Naive thymus-derived CD4-positive, alpha-beta T cell (primary cell): ENCODE measurements at regions not wholly inside any gene's neighbourhood (a gene's known extent, or its start where the extent isn't known, plus 50 kb on each side); places are given as distances from the start of the nearest gene placed in this dataset.

ENCODE experiments used
- ATAC-seq: fragments of 150-1000 bp; cut with Tn5 transposase; 2 replicates; pipeline ENCODE4 v1.10.0; 2021; ENCODE audit warnings: mild to moderate bottlenecking, moderate library complexity
- CTCF ChIA-PET: fragments of 350-600 bp; sonication (Branson Sonifier 250); formaldehyde crosslinking; loops from one replicate; lab custom pipeline; 2021; ENCODE audit warnings: antibody characterized with exemption; lab: Charles Lee
- POLR2A ChIA-PET: fragments of 350-600 bp; sonication (Branson Sonifier 250); formaldehyde crosslinking; loops from one replicate; lab custom pipeline; 2021; ENCODE audit warnings: antibody characterized with exemption, inconsistent platforms; lab: Charles Lee
- DNase-seq, 9 donors: peaks; one replicate each; pipeline versions ENCODE4 v3.0.0 to v3.0.0-alpha.2; 2020 to 2022; ENCODE audit warnings: mixed read lengths in 1 of 9
- H3K27ac ChIP-seq: one replicate; pipeline ENCODE4 v1.7.0; 2013; ENCODE audit warnings: mild to moderate bottlenecking, low read depth, low read length, moderate library complexity
- H3K27me3 ChIP-seq, 2 donors: one replicate each; pipeline ENCODE4 v1.7.0; 2013; ENCODE audit warnings: low read length in 2 of 2, mild to moderate bottlenecking in 2 of 2, moderate library complexity in 2 of 2; ENCODE audit not compliant: control insufficient read depth in 2 of 2, insufficient read depth in 2 of 2
- H3K36me3 ChIP-seq, 3 experiments: 1 replicate in 2 of 3; 2 replicates in 1 of 3; pipeline ENCODE4 v1.7.0; 2013; ENCODE audit warnings: low read length in 3 of 3, mild to moderate bottlenecking in 3 of 3, moderate library complexity in 1 of 3; ENCODE audit not compliant: insufficient read depth in 3 of 3, control insufficient read depth in 2 of 3
- H3K4me1 ChIP-seq, 2 donors: one replicate each; pipeline ENCODE4 v1.7.0; 2013; ENCODE audit warnings: low read length in 2 of 2, mild to moderate bottlenecking in 2 of 2, moderate library complexity in 1 of 2; ENCODE audit not compliant: control insufficient read depth in 2 of 2, insufficient read depth in 2 of 2
- H3K4me3 ChIP-seq: 2 replicates; pipeline ENCODE4 v1.7.0; 2013; ENCODE audit warnings: mild to moderate bottlenecking, low read length
- H3K9me3 ChIP-seq, 3 experiments: 1 replicate in 2 of 3; 2 replicates in 1 of 3; pipeline ENCODE4 v1.7.0; 2013; ENCODE audit warnings: low read length in 3 of 3; ENCODE audit not compliant: control insufficient read depth in 2 of 3
- H3K27ac Mint-ChIP-seq, 9 donors: one replicate each; pipeline ENCODE4 v1.8.0; 2020 to 2022; ENCODE audit warnings: mixed read lengths in 9 of 9, mild to moderate bottlenecking in 8 of 9, moderate library complexity in 5 of 9, inconsistent platforms in 2 of 9
- H3K27me3 Mint-ChIP-seq, 5 donors: one replicate each; pipeline ENCODE4 v1.8.0; 2021 to 2022; ENCODE audit warnings: mixed read lengths in 5 of 5, mild to moderate bottlenecking in 1 of 5
- H3K36me3 Mint-ChIP-seq, 5 donors: one replicate each; pipeline ENCODE4 v1.8.0; 2020 to 2022; ENCODE audit warnings: mixed read lengths in 5 of 5, mild to moderate bottlenecking in 3 of 5, inconsistent platforms in 1 of 5
- H3K4me1 Mint-ChIP-seq, 7 donors: one replicate each; pipeline ENCODE4 v1.8.0; 2020 to 2022; ENCODE audit warnings: mixed read lengths in 7 of 7, mild to moderate bottlenecking in 3 of 7, inconsistent platforms in 1 of 7
- H3K4me3 Mint-ChIP-seq, 10 donors: one replicate each; pipeline ENCODE4 v1.8.0; 2020 to 2022; ENCODE audit warnings: mild to moderate bottlenecking in 10 of 10, mixed read lengths in 10 of 10, moderate library complexity in 6 of 10, inconsistent platforms in 2 of 10
- H3K9me3 Mint-ChIP-seq, 11 donors: one replicate each; pipeline ENCODE4 v1.8.0; 2020 to 2022; ENCODE audit warnings: mixed read lengths in 11 of 11, mild to moderate bottlenecking in 4 of 11, inconsistent platforms in 1 of 11, moderate library complexity in 1 of 11
- intact Hi-C, 2 donors: fragments of 100-400 bp; cut with micrococcal nuclease; formaldehyde crosslinking; loops; one replicate each; pipeline ENCODE4 v1.15.1; 2023

DNA sequence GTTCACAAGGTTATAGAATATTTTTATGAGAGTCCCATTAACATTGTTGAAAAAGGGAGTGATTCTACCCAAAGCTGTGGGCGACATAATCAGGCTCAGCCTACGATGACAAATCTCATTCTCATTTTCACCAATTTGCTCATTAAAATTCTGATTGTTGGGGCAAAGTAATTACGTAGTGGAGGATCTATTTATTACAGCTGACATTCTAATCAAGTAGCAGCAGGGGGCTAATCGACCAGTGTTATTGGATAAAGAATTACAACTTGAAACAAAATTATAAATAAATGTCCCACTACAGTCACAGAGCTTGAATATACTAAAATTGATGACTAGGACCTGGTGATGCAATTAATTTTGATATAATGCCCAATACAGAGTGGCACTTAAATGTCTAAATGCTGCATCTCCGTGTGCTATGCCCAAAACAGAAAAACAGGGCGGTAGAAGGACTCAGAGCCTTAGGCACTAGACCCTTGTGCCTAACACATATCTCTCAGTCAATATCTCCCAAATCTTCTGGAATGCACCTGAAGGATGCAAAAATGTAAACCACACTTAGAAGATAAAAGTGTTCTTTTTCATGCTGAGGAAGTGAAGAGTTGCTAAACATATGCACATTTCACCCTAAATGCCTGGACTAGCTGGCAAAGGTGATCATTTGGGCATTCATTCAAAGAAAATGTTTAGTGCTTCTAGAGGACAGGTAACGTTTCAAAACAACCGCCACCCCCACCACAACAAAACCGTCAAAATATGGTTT is 88.3 kb downstream of the CD24 start:
- H3K9me3 ChIP-seq: no peaks in the 10 kb centered on the region
- CTCF ChIA-PET: no interaction called here
- peaks cover 9 to 22% (median 18%) of the 10 kb centered on the region in 5 donors for H3K27me3 Mint-ChIP-seq
- H3K36me3 ChIP-seq: no peaks in the 10 kb centered on the region
- H3K4me3 ChIP-seq: no peak overlapping the region
- H3K4me3 Mint-ChIP-seq: no peak overlapping the region
- no peaks in the 10 kb centered on the region for H3K4me1 ChIP-seq
- no peaks in the 10 kb centered on the region for H3K27me3 ChIP-seq
- H3K27ac Mint-ChIP-seq: no peak overlapping the region
- DNase-seq: no peak
- H3K27ac ChIP-seq: no peak overlapping the region
- peaks cover 0 to 2% (median 0%) of the 10 kb centered on the region in 11 donors for H3K9me3 Mint-ChIP-seq
- H3K4me1 Mint-ChIP-seq: no peaks in the 10 kb centered on the region
- POLR2A ChIA-PET: no interaction called here
- H3K36me3 Mint-ChIP-seq: no peaks in the 10 kb centered on the region
- intact Hi-C loops: no loop called here
- ATAC-seq: no peak

DNA sequence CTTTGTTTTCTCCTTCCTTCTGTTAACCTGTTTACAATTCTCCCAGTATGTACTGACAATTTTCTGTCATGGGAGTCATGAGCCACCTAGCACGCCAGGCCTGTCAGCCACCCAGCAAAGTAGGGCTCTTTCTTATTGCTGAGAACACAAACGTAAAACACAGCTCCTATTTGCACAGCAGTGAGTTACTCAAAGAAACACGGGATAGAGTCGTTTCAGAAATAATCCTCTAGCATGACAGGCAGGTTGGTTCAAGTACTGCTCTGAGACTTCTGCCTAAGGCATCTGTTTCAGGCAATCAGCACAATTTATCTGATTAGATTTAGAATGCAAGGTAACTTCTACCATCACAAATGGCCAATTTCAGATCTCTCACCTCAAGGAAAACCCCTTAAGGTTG is 88.8 kb downstream of the CD24 start:
- ATAC-seq (no peak), DNase-seq (no peak)
- Mint-ChIP-seq H3K27ac (no peak overlapping the region), H3K27me3 (peaks cover 9 to 19% (median 18%) of the 10 kb centered on the region in 5 donors), H3K4me3 (no peak overlapping the region), H3K36me3 (no peaks in the 10 kb centered on the region), H3K4me1 (no peaks in the 10 kb centered on the region), H3K9me3 (peaks cover 0 to 2% (median 0%) of the 10 kb centered on the region in 11 donors)
- intact Hi-C loops: no loop called here
- Histone ChIP-seq H3K36me3 (no peaks in the 10 kb centered on the region), H3K9me3 (no peaks in the 10 kb centered on the region), H3K4me3 (no peak overlapping the region), H3K27me3 (no peaks in the 10 kb centered on the region), H3K4me1 (no peaks in the 10 kb centered on the region), H3K27ac (no peak overlapping the region)
- POLR2A ChIA-PET: no interaction called here
- CTCF ChIA-PET: no interaction called here

DNA sequence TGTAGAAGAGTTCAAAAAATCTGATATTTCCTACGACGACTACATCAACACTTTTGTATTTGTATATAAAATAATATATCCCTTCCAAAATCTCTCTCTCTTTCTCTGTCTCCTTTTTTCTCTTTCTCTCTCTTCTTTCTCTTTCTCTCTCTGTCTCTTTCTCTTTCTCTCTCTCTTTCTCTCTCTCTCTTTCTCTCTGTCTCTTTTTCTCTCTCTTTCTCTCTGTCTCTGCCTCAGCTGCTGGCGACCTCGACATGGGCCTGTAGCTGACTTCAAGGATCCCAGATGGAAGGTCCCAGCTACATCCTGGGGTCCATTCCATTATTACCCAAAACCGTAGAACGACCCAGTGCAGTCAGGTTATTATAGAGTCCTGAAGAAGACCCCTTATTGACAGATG is 90.0 kb downstream of the CD24 start:
- no peak overlapping the region for H3K27ac Mint-ChIP-seq
- Histone ChIP-seq H3K9me3 (no peaks in the 10 kb centered on the region), H3K36me3 (no peaks in the 10 kb centered on the region), H3K27me3 (no peaks in the 10 kb centered on the region), H3K27ac (no peak overlapping the region), H3K4me1 (no peaks in the 10 kb centered on the region), H3K4me3 (no peak overlapping the region)
- H3K36me3 Mint-ChIP-seq: no peaks in the 10 kb centered on the region
- DNase-seq (no peak), ATAC-seq (no peak)
- no peaks in the 10 kb centered on the region for H3K9me3 Mint-ChIP-seq
- intact Hi-C loops: no loop called here
- POLR2A ChIA-PET: no interaction called here
- H3K27me3 Mint-ChIP-seq: peaks cover 0 to 19% (median 13%) of the 10 kb centered on the region in 5 donors
- H3K4me1 Mint-ChIP-seq: no peaks in the 10 kb centered on the region
- CTCF ChIA-PET: no interaction called here
- H3K4me3 Mint-ChIP-seq: no peak overlapping the region

GRCh38 chr6:106883808-106884262 is 90.7 kb downstream of the CD24 start:
- Mint-ChIP-seq H3K36me3 (no peaks in the 10 kb centered on the region), H3K27ac (no peak overlapping the region), H3K9me3 (peaks cover 0 to under 1% (median 0%) of the 10 kb centered on the region in 11 donors), H3K4me1 (no peaks in the 10 kb centered on the region), H3K4me3 (no peak overlapping the region), H3K27me3 (peaks cover 0 to 18% (median 13%) of the 10 kb centered on the region in 5 donors)
- Histone ChIP-seq H3K4me1 (no peaks in the 10 kb centered on the region), H3K4me3 (no peak overlapping the region), H3K9me3 (no peaks in the 10 kb centered on the region), H3K36me3 (no peaks in the 10 kb centered on the region), H3K27ac (no peak overlapping the region), H3K27me3 (no peaks in the 10 kb centered on the region)
- ChIA-PET POLR2A (no interaction called here), CTCF (no interaction called here)
- intact Hi-C loops: no loop called here
- DNase-seq (no peak), ATAC-seq (no peak)

GRCh38 chr6:106882601-106883518 is 91.7 kb downstream of the CD24 start:
- H3K9me3 ChIP-seq: no peaks in the 10 kb centered on the region
- CTCF ChIA-PET: no interaction called here
- H3K36me3 Mint-ChIP-seq: no peaks in the 10 kb centered on the region

GRCh38 chr6:106882138-106882537 is 92.4 kb downstream of the CD24 start:
- Histone ChIP-seq H3K4me3 (no peak overlapping the region), H3K9me3 (no peaks in the 10 kb centered on the region), H3K36me3 (no peaks in the 10 kb centered on the region), H3K27ac (no peak overlapping the region), H3K27me3 (no peaks in the 10 kb centered on the region), H3K4me1 (no peaks in the 10 kb centered on the region)
- Mint-ChIP-seq H3K4me1 (no peaks in the 10 kb centered on the region), H3K27ac (no peak overlapping the region), H3K27me3 (peaks cover under 1 to 12% (median 8%) of the 10 kb centered on the region in 5 donors), H3K36me3 (no peaks in the 10 kb centered on the region), H3K4me3 (no peak overlapping the region), H3K9me3 (peaks cover 0 to 6% (median 3%) of the 10 kb centered on the region in 11 donors)
- POLR2A ChIA-PET: no interaction called here
- CTCF ChIA-PET: no interaction called here
- ATAC-seq (no peak), DNase-seq (no peak)
- intact Hi-C loops: no loop called here

More at GRCh38 chr6:106882601-106883518, 91.7 kb downstream of the CD24 start:
- no peak overlapping the region for H3K27ac Mint-ChIP-seq
- H3K27me3 Mint-ChIP-seq: peaks cover 0 to 13% (median 8%) of the 10 kb centered on the region in 5 donors
- no peaks in the 10 kb centered on the region for H3K4me1 Mint-ChIP-seq
- H3K4me3 Mint-ChIP-seq: no peak overlapping the region
- intact Hi-C loops: no loop called here
- POLR2A ChIA-PET: no interaction called here
- H3K9me3 Mint-ChIP-seq: peaks cover 0 to 6% (median 0%) of the 10 kb centered on the region in 11 donors
- Histone ChIP-seq H3K36me3 (no peaks in the 10 kb centered on the region), H3K4me1 (no peaks in the 10 kb centered on the region), H3K27me3 (no peaks in the 10 kb centered on the region), H3K27ac (no peak overlapping the region), H3K4me3 (no peak overlapping the region)
- ATAC-seq: no peak
- no peak for DNase-seq
